ENCODE measurements at regions not wholly inside any gene's neighbourhood (a gene's known extent, or its start where the extent isn't known, plus 50 kb on each side); places are given as distances from the start of the nearest gene placed in this dataset.

DNA sequence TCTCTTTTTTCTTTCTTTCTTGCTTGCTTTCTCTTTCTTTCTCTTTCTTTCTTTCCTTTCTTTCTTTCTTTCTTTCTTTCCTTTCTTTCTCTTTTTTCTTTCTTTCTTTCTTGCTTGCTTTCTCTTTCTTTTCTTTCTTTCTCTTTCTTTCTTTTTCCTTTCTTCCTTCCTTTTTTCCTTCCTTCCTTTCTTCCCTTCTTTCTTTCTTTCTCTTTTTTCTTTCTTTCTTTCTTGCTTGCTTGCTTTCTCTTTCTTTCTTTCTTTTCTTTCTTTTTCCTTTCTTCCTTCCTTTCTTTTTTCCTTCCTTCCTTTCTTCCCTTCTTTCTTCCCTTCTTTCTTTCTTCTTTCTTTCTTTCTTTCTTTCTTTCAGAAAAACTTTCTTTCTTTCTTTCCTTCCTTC is 108.1 kb upstream of the SHOX start:
- H3K9ac ChIP-seq (ENCODE audit: insufficient read length, low read depth) = no peak overlapping the region
- no peak for DNase-seq (ENCODE audit: low read depth, low spot score)
- no peaks in the 10 kb centered on the region for H3K9me3 ChIP-seq (ENCODE audit: insufficient read depth, low read length)
- peaks cover 13% of the 10 kb centered on the region for H3K27me3 ChIP-seq (ENCODE audit: insufficient read depth, insufficient read length)
- H3K4me1 ChIP-seq (ENCODE audit: insufficient read depth, insufficient read length) = peaks cover 8% of the 10 kb centered on the region
- H3K4me3 ChIP-seq (ENCODE audit: insufficient read length, low read depth) = no peak overlapping the region
- H3K36me3 ChIP-seq (ENCODE audit: insufficient read depth, insufficient read length, low read length) = no peaks in the 10 kb centered on the region
- TF ChIP-seq YY1 (IDR thresholded peaks at IDR 0.05; ENCODE audit: insufficient read depth, insufficient read length) = no peak
- no peak for TF ChIP-seq SUZ12 (IDR thresholded peaks at IDR 0.05; ENCODE audit: extremely low read depth, insufficient read depth, insufficient read length)
- TF ChIP-seq ZNF274 (IDR thresholded peaks at IDR 0.05; ENCODE audit: low read depth, low read length) = no peak

DNA sequence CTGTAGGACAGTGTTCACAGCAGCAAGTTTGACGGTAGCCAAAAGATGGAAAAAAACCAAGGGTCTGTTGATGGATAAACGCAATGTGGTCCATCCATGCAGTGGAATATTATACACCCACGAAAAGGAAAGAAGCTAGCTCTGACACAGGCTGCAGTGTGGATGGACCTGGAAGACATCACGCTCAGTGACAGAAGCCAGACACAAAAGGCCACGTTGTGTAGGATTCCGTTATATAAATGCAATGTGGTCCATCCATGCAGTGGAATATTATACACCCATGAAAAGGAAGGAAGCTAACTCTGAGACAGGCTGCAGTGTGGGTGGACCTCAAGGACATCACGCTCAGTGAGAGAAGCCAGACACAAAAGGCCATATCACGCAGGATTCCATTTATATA is 105.5 kb upstream of the SHOX start:
- TF ChIP-seq SUZ12 (IDR thresholded peaks at IDR 0.05; ENCODE audit: extremely low read depth, insufficient read depth, insufficient read length) = no peak
- TF ChIP-seq YY1 (IDR thresholded peaks at IDR 0.05; ENCODE audit: insufficient read depth, insufficient read length) = no peak
- TF ChIP-seq ZNF274 (IDR thresholded peaks at IDR 0.05; ENCODE audit: low read depth, low read length) = no peak
- H3K4me3 ChIP-seq (ENCODE audit: insufficient read length, low read depth) = no peak overlapping the region
- H3K36me3 ChIP-seq (ENCODE audit: insufficient read depth, insufficient read length, low read length) = no peaks in the 10 kb centered on the region
- H3K27me3 ChIP-seq (ENCODE audit: insufficient read depth, insufficient read length) = peaks cover 20% of the 10 kb centered on the region
- no peak for DNase-seq (ENCODE audit: low read depth, low spot score)
- no peak overlapping the region for H3K9ac ChIP-seq (ENCODE audit: insufficient read length, low read depth)
- no peaks in the 10 kb centered on the region for H3K9me3 ChIP-seq (ENCODE audit: insufficient read depth, low read length)
- H3K4me1 ChIP-seq (ENCODE audit: insufficient read depth, insufficient read length) = peaks cover 8% of the 10 kb centered on the region

DNA sequence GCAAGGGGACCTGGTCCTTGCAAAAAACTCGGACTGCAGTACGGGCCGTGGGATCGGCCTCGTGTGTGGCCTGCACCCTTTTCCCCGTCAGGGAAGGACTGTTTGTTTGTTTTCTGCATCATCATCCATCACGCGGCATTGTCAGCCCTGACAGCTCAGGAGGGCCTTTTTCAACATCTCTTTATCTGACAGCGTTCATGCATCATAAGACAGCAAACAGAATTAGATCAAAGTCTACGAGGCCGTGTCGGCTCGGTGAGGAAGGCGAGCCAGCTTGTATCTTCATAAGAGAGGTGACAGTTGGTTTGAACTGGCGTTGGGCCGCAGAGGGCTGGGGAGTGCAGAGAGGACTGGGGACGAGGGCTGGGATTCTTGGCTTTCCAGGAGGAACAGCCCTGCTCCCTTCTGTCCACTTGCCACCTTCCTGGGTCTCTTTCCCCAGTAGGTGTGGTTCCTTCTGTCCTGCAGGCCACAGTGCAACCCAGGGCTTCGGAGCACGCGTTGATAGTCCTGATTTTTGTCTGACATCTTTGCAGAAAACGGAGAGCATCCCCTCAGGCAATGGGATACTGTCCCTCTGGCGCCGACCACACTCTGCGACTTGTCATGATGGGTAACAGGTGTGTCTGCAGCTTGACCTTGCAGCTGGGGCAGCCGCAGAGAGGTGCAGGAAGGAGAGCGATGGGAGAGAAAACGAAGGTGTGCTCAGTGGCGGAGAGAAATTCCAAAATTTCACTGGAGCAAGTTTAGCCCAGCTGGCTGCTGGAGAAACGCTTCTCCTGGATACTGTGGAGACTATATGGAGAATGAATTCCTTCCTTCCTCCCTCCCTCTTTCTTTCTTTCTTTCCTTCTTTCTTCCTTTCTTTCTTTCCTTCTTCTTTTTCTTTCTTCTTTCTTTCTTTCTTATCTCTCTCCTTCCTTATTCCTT is 104.0 kb upstream of the SHOX start:
- Histone ChIP-seq H3K36me3 (ENCODE audit: insufficient read depth, insufficient read length, low read length) (no peaks in the 10 kb centered on the region), H3K9ac (ENCODE audit: insufficient read length, low read depth) (no peak overlapping the region), H3K9me3 (ENCODE audit: insufficient read depth, low read length) (no peaks in the 10 kb centered on the region; the same call in 1 of the 2 replicates), H3K4me3 (ENCODE audit: insufficient read length, low read depth) (no peak overlapping the region), H3K27me3 (ENCODE audit: insufficient read depth, insufficient read length) (peaks cover 20% of the 10 kb centered on the region), H3K4me1 (ENCODE audit: insufficient read depth, insufficient read length) (peaks cover 12% of the 10 kb centered on the region)
- DNase-seq (ENCODE audit: low read depth, low spot score) = no peak
- no peak for TF ChIP-seq ZNF274 (IDR thresholded peaks at IDR 0.05; ENCODE audit: low read depth, low read length)
- no peak for TF ChIP-seq YY1 (IDR thresholded peaks at IDR 0.05; ENCODE audit: insufficient read depth, insufficient read length)
- TF ChIP-seq SUZ12 (IDR thresholded peaks at IDR 0.05; ENCODE audit: extremely low read depth, insufficient read depth, insufficient read length) = no peak

DNA sequence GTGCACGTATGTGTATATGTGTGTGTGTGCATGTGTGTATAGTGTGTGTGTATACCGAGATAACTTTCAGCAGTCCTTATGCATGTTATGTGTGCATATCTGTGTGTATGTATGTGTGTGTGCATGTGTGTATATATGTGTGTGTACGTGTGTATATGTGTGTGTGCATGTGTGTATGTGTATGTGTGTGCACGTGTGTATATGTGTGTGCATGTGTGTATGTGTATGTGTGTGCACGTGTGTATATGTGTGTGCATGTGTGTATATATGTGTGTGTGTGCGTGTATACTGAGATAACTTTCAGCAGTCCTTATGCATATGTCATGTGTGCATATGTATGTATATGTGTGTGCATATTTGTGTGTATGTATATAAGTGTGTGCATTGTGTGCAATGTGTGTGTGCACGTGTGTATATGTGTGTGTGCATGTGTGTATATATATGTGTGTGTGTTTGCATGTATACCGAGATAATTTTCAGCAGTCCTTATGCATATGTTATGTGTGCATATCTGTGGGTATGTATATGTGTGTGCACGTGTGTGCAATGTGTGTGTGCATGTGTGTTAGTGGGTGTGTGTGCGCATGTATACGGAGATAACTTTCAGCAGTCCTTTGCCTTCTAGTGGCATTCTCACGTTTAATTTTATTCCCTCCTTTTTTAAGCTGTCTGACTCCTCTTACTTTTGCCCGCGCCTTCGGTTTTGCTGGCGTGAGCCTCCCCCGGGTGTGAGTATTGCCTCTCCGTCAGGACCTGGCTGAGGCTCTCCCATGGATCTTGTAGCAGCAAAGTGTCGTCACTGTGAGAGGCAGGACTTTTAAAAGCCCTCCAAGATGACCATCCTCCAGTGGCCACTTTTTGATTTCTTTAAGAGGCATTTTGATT is 99.6 kb upstream of the SHOX start:
- peaks cover 20% of the 10 kb centered on the region for H3K27me3 ChIP-seq (ENCODE audit: insufficient read depth, insufficient read length)
- peak overlapping the region; percentile 12 for H3K9ac ChIP-seq (ENCODE audit: insufficient read length, low read depth)
- no peaks in the 10 kb centered on the region; the same call in 1 of the 2 replicates for H3K9me3 ChIP-seq (ENCODE audit: insufficient read depth, low read length)
- H3K4me3 ChIP-seq (ENCODE audit: insufficient read length, low read depth) = no peak overlapping the region
- no peaks in the 10 kb centered on the region for H3K36me3 ChIP-seq (ENCODE audit: insufficient read depth, insufficient read length, low read length)
- no peak for DNase-seq (ENCODE audit: low read depth, low spot score)
- peaks cover 12% of the 10 kb centered on the region for H3K4me1 ChIP-seq (ENCODE audit: insufficient read depth, insufficient read length)
- TF ChIP-seq ZNF274 (IDR thresholded peaks at IDR 0.05; ENCODE audit: low read depth, low read length) (no peak), SUZ12 (IDR thresholded peaks at IDR 0.05; ENCODE audit: extremely low read depth, insufficient read depth, insufficient read length) (no peak), YY1 (IDR thresholded peaks at IDR 0.05; ENCODE audit: insufficient read depth, insufficient read length) (no peak)

- TF ChIP-seq YY1 (IDR thresholded peaks at IDR 0.05; ENCODE audit: insufficient read depth, insufficient read length) (no peak), SUZ12 (IDR thresholded peaks at IDR 0.05; ENCODE audit: extremely low read depth, insufficient read depth, insufficient read length) (no peak), ZNF274 (IDR thresholded peaks at IDR 0.05; ENCODE audit: low read depth, low read length) (no peak)
- Histone ChIP-seq H3K9ac (ENCODE audit: insufficient read length, low read depth) (peak overlapping the region; percentile 12), H3K4me1 (ENCODE audit: insufficient read depth, insufficient read length) (peaks cover 6% of the 10 kb centered on the region), H3K4me3 (ENCODE audit: insufficient read length, low read depth) (no peak overlapping the region), H3K9me3 (ENCODE audit: insufficient read depth, low read length) (no peaks in the 10 kb centered on the region; the same call in 1 of the 2 replicates), H3K36me3 (ENCODE audit: insufficient read depth, insufficient read length, low read length) (no peaks in the 10 kb centered on the region), H3K27me3 (ENCODE audit: insufficient read depth, insufficient read length) (peaks cover 14% of the 10 kb centered on the region)
- DNase-seq (ENCODE audit: low read depth, low spot score) = no peak
These were observed 99.0 kb upstream of the SHOX start for GRCh38 chrX:531611-531936.

- H3K4me3 ChIP-seq (ENCODE audit: insufficient read length, low read depth) = no peak overlapping the region
- H3K4me1 ChIP-seq (ENCODE audit: insufficient read depth, insufficient read length) = peaks cover 8% of the 10 kb centered on the region
- no peak for TF ChIP-seq ZNF274 (IDR thresholded peaks at IDR 0.05; ENCODE audit: low read depth, low read length)
- no peak for DNase-seq (ENCODE audit: low read depth, low spot score)
- no peaks in the 10 kb centered on the region; the same call in 1 of the 2 replicates for H3K9me3 ChIP-seq (ENCODE audit: insufficient read depth, low read length)
- H3K27me3 ChIP-seq (ENCODE audit: insufficient read depth, insufficient read length) = no peaks in the 10 kb centered on the region
- no peak overlapping the region for H3K9ac ChIP-seq (ENCODE audit: insufficient read length, low read depth)
- H3K36me3 ChIP-seq (ENCODE audit: insufficient read depth, insufficient read length, low read length) = no peaks in the 10 kb centered on the region
These were observed 95.8 kb upstream of the SHOX start for GRCh38 chrX:534804-535203.

- H3K4me1 ChIP-seq (ENCODE audit: insufficient read depth, insufficient read length) = peaks cover 4% of the 10 kb centered on the region
- H3K9ac ChIP-seq (ENCODE audit: insufficient read length, low read depth) = no peak overlapping the region
- no peaks in the 10 kb centered on the region for H3K36me3 ChIP-seq (ENCODE audit: insufficient read depth, insufficient read length, low read length)
- H3K9me3 ChIP-seq (ENCODE audit: insufficient read depth, low read length) = no peaks in the 10 kb centered on the region
- DNase-seq (ENCODE audit: low read depth, low spot score) = no peak
- no peaks in the 10 kb centered on the region for H3K27me3 ChIP-seq (ENCODE audit: insufficient read depth, insufficient read length)
- H3K4me3 ChIP-seq (ENCODE audit: insufficient read length, low read depth) = no peak overlapping the region
- TF ChIP-seq SUZ12 (IDR thresholded peaks at IDR 0.05; ENCODE audit: extremely low read depth, insufficient read depth, insufficient read length) (no peak), ZNF274 (IDR thresholded peaks at IDR 0.05; ENCODE audit: low read depth, low read length) (no peak), YY1 (IDR thresholded peaks at IDR 0.05; ENCODE audit: insufficient read depth, insufficient read length) (no peak)
These were observed 94.0 kb upstream of the SHOX start for GRCh38 chrX:536616-537015.

Measured in NT2/D1 (cell line).